Naive B cell (primary cell): ENCODE measurements at regions not wholly inside any gene's neighbourhood (a gene's known extent, or its start where the extent isn't known, plus 50 kb on each side); places are given as distances from the start of the nearest gene placed in this dataset.
A peak's percentile ranks its signal among the peaks of the same experiment; 100 is the strongest.

Experiments
- ATAC-seq, 2 donors: fragments of 150-1000 bp; cut with Tn5 transposase; 2 replicates each; pipeline ENCODE4 v1.10.0; 2021; ENCODE audit warnings: low read depth in 2 of 2, mild to moderate bottlenecking in 2 of 2, moderate library complexity in 2 of 2
- DNase-seq: peaks from one replicate; pipeline ENCODE4 v3.0.0; 2022
- H3K27ac Mint-ChIP-seq, 6 donors: one replicate each; pipeline ENCODE4 v1.8.0; 2020 to 2022; ENCODE audit warnings: mild to moderate bottlenecking in 6 of 6, mixed read lengths in 6 of 6, moderate library complexity in 5 of 6, inconsistent platforms in 2 of 6
- H3K27me3 Mint-ChIP-seq, 3 donors: one replicate each; pipeline ENCODE4 v1.8.0; 2021 to 2022; ENCODE audit warnings: mixed read lengths in 3 of 3, mild to moderate bottlenecking in 1 of 3
- H3K36me3 Mint-ChIP-seq, 2 donors: one replicate each; pipeline ENCODE4 v1.8.0; 2020 to 2022; ENCODE audit warnings: mixed read lengths in 2 of 2, inconsistent platforms in 1 of 2, mild to moderate bottlenecking in 1 of 2
- H3K4me1 Mint-ChIP-seq, 3 donors: one replicate each; pipeline ENCODE4 v1.8.0; 2020 to 2022; ENCODE audit warnings: mixed read lengths in 3 of 3, inconsistent platforms in 1 of 3, mild to moderate bottlenecking in 1 of 3, moderate library complexity in 1 of 3
- H3K4me3 Mint-ChIP-seq, 8 donors: one replicate each; pipeline ENCODE4 v1.8.0; 2020 to 2022; ENCODE audit warnings: mild to moderate bottlenecking in 8 of 8, mixed read lengths in 8 of 8, moderate library complexity in 8 of 8, inconsistent platforms in 2 of 8
- H3K9me3 Mint-ChIP-seq, 7 donors: one replicate each; pipeline ENCODE4 v1.8.0; 2020 to 2022; ENCODE audit warnings: mixed read lengths in 7 of 7, mild to moderate bottlenecking in 5 of 7, inconsistent platforms in 2 of 7, moderate library complexity in 1 of 7

DNA sequence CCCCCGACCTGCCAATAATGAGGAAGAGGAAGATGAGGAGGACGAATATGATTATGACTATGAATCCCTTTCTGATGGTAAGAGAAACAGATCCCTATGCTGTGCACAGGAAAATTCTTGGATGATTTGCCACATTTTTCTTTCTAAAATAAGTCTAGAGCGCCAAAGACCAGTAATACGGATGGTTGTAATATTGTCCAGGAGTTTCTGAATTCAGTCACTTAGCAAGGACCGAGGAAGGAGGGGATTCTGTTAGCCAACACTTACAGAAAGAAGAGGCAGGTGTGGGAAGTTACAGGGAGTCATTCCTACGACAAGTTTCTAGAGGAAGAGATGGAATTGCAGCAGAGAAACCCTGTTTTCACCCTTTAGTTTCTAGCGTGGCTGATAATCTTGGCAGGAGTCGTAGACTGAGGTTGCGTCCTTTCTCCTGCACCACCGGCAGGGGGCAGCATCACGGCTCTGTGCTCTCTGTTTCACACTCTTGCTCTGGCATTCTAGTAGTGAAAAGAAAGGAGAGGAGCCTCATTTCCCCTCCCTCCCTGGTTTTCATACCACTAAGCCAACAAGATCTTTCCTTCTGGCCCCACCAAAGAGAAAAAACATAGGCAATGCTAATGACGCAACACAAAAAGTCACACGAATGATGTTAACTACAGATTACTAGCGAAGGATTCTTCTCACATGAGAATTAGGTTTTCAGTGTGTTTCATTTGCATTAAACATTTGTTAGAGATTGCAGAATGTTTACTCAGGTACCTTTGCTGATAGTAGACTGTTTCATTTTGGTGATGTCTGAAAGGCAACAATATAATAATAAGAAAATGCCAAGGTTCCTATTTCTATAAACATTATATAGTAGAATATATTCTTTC is 82.7 kb downstream of the NOC3L start:
- no peak overlapping the region for H3K27ac Mint-ChIP-seq
- H3K36me3 Mint-ChIP-seq: no peaks in the 10 kb centered on the region
- peaks cover 20 to 37% (median 32%) of the 10 kb centered on the region in 3 donors for H3K27me3 Mint-ChIP-seq
- H3K4me3 Mint-ChIP-seq: no peak overlapping the region
- H3K4me1 Mint-ChIP-seq: peaks cover 0 to 10% (median 7%) of the 10 kb centered on the region in 3 donors
- DNase-seq (peak; percentile 41), ATAC-seq (peak; percentile 35 to 55)
- H3K9me3 Mint-ChIP-seq: no peaks in the 10 kb centered on the region

DNA sequence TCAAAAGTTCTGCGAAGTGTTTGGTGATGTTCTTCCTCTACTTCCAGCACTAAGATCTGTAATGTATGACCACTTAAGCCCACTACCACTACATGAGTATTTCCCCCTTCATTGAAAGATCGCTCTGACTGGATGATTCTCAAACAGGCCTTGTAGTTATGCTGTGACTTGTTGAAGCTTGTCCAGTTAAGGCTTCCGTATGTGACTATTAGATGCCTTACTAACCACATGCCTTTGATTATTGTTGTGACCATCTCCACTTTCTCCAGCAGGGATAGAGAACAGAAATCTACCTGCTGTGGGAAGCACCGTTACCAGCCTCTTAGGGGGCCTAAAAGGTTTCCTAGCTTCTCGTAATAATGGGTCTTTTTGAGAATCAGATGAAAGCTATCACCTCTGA is 81.1 kb downstream of the NOC3L start:
- no peak overlapping the region for H3K4me3 Mint-ChIP-seq
- DNase-seq (no peak), ATAC-seq (no peak)
- H3K36me3 Mint-ChIP-seq: no peaks in the 10 kb centered on the region
- no peaks in the 10 kb centered on the region for H3K9me3 Mint-ChIP-seq
- H3K27me3 Mint-ChIP-seq: peaks cover 25 to 40% (median 40%) of the 10 kb centered on the region in 3 donors
- H3K27ac Mint-ChIP-seq: no peak overlapping the region
- H3K4me1 Mint-ChIP-seq: peaks cover 0 to 10% (median 7%) of the 10 kb centered on the region in 3 donors

DNA sequence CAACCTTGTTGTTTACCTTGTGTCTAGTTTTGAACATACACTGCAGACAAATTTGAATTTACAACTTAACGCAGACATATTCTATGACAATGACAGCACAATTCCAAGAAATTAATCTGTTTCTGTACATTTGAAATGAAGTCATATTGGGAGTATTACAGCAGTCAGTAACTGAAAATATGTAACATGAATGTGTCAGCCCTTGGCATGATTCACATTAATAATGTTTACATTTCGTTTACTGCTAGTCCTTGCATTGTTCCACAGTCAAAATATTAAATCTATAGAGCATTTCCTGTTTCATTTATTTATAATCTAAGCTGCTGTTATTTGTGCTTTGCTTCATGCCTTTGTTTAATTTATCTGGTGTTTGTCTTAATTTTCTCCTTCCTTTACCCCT is 80.4 kb downstream of the NOC3L start:
- Mint-ChIP-seq H3K4me1 (peaks cover 0 to 10% (median 7%) of the 10 kb centered on the region in 3 donors), H3K9me3 (no peaks in the 10 kb centered on the region), H3K27me3 (peaks cover 25 to 42% (median 36%) of the 10 kb centered on the region in 3 donors), H3K27ac (no peak overlapping the region), H3K36me3 (no peaks in the 10 kb centered on the region), H3K4me3 (no peak overlapping the region)
- ATAC-seq: no peak
- no peak for DNase-seq
